ENCODE measurements at regions not wholly inside any gene's neighbourhood (a gene's known extent, or its start where the extent isn't known, plus 50 kb on each side); places are given as distances from the start of the nearest gene placed in this dataset.
"Not testable (repeated sequence)": the region's sequence is repeated elsewhere in the genome, so short reads cannot be mapped to it uniquely, and the experiment has no call there.

DNA sequence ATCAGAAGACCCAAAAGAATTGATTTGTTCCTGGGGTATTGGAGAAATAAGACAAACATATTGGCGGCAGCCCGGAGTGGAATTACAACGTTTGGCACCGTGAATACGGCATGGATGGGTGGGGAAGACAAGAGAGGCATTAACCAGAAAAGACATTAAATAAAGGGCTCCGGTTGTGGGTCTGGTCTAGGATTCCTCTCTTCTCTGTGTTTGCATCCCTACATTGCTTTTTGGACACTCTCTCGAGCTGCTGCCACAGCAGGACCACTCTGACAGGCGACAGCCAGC, 138.7 kb upstream of the PALM2AKAP2 start:
- Histone ChIP-seq H3K27me3 (ENCODE audit: control insufficient read depth, insufficient read depth, low read length) (peaks cover 40% of the 10 kb centered on the region), H3K36me3 (ENCODE audit: control insufficient read depth, insufficient read depth, low read length) (no peaks in the 10 kb centered on the region), H3K4me3 (ENCODE audit: low read depth, low read length) (no peak overlapping the region)
- DNase-seq (ENCODE audit: low read depth), result no peak
- ChIA-PET CTCF (no interaction called here), POLR2A (no interaction called here)
- TF ChIP-seq, protein P1, sequence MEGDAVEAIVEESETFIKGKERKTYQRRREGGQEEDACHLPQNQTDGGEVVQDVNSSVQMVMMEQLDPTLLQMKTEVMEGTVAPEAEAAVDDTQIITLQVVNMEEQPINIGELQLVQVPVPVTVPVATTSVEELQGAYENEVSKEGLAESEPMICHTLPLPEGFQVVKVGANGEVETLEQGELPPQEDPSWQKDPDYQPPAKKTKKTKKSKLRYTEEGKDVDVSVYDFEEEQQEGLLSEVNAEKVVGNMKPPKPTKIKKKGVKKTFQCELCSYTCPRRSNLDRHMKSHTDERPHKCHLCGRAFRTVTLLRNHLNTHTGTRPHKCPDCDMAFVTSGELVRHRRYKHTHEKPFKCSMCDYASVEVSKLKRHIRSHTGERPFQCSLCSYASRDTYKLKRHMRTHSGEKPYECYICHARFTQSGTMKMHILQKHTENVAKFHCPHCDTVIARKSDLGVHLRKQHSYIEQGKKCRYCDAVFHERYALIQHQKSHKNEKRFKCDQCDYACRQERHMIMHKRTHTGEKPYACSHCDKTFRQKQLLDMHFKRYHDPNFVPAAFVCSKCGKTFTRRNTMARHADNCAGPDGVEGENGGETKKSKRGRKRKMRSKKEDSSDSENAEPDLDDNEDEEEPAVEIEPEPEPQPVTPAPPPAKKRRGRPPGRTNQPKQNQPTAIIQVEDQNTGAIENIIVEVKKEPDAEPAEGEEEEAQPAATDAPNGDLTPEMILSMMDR (IDR thresholded peaks at IDR 0.05; ENCODE audit: insufficient read depth, low read depth, low read length), result no peak

DNA sequence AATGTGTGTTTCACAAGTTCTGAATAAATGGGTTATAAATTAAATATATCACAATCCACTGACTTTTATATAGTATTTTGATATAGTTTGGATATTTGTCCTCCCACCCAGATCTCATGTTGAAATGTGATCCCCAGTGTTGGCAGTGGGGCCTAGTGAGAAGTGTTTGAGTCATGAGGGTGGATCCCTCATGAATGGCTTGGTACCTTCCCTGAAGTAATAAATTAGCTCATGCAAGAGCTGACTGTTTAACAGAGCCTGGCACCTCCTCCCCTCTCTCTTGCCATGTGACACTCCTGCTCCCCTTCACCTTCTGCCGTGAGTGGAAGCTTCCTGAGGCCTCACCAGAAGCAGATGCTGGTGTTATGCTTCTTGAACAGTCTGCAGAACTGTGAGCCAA, 127.9 kb upstream of the PALM2AKAP2 start:
- H3K27me3 ChIP-seq (ENCODE audit: control insufficient read depth, insufficient read depth, low read length), result peaks cover 3% of the 10 kb centered on the region
- H3K36me3 ChIP-seq (ENCODE audit: control insufficient read depth, insufficient read depth, low read length), result no peaks in the 10 kb centered on the region
- ChIA-PET CTCF (interaction anchor here (1.5 kb wide), 1 partner anchor 78 kb away, joined by 5 read pairs; no protein-coding TSS in a partner anchor), POLR2A (no interaction called here)
- H3K4me3 ChIP-seq (ENCODE audit: low read depth, low read length), result no peak overlapping the region
- TF ChIP-seq, protein P1 (IDR thresholded peaks at IDR 0.05; ENCODE audit: insufficient read depth, low read depth, low read length), result no peak
- DNase-seq (ENCODE audit: low read depth), result no peak

DNA sequence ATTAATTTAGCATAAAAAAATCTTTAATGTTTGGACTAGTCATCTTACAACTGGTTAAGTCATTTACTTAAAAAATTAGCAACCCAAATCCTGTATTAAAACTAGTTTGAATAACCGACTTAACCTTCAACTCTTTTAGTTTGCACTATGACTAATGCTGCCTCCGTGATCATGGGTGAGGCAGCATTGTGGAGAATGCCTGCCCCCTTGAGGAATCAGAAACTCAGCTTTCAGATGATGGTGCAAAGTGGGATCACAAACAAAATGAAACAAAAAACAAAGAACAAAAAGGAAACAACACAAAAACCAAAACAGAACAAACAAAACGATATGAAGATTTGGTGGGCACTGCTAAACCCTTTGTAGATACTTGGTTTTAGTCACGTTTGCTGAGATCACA, 127.0 kb upstream of the PALM2AKAP2 start:
- Histone ChIP-seq H3K4me3 (ENCODE audit: low read depth, low read length) (no peak overlapping the region), H3K36me3 (ENCODE audit: control insufficient read depth, insufficient read depth, low read length) (no peaks in the 10 kb centered on the region), H3K27me3 (ENCODE audit: control insufficient read depth, insufficient read depth, low read length) (peaks cover 3% of the 10 kb centered on the region)
- POLR2A ChIA-PET, result no interaction called here
- no peak for DNase-seq (ENCODE audit: low read depth)
- TF ChIP-seq, protein P1 (IDR thresholded peaks at IDR 0.05; ENCODE audit: insufficient read depth, low read depth, low read length), result peak; percentile 55
- CTCF ChIA-PET, result interaction anchor here (1.0 to 1.5 kb wide), 2 partner anchors 78 to 88 kb away, joined by 3 to 5 read pairs; no protein-coding TSS in a partner anchor

DNA sequence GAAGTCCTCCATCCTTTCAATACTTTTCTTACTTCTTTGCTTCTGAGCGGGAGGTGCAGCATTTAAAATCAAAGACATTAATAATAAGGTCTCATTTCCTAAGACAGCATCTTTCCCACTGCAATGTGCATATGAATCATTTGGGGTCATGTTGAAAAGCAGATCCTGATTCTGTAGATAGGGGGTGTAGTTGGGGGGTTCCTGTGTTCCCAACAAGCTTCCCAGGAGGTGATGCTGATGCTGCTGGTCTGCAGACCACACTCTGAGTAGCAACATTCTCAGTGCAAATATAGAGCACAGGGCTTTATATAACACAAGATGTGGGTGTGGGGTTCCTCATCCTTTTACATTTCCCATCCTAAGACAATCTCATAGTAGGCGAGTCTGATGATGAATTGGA, 126.5 kb upstream of the PALM2AKAP2 start:
- no peaks in the 10 kb centered on the region for H3K36me3 ChIP-seq (ENCODE audit: control insufficient read depth, insufficient read depth, low read length)
- ChIA-PET CTCF (interaction anchor here (1.0 to 1.5 kb wide), 2 partner anchors 79 to 88 kb away, joined by 3 to 5 read pairs; no protein-coding TSS in a partner anchor), POLR2A (no interaction called here)
- no peak overlapping the region for H3K4me3 ChIP-seq (ENCODE audit: low read depth, low read length)
- no peak for DNase-seq (ENCODE audit: low read depth)
- peaks cover 3% of the 10 kb centered on the region for H3K27me3 ChIP-seq (ENCODE audit: control insufficient read depth, insufficient read depth, low read length)
- TF ChIP-seq, protein P1 (IDR thresholded peaks at IDR 0.05; ENCODE audit: insufficient read depth, low read depth, low read length), result no peak

DNA sequence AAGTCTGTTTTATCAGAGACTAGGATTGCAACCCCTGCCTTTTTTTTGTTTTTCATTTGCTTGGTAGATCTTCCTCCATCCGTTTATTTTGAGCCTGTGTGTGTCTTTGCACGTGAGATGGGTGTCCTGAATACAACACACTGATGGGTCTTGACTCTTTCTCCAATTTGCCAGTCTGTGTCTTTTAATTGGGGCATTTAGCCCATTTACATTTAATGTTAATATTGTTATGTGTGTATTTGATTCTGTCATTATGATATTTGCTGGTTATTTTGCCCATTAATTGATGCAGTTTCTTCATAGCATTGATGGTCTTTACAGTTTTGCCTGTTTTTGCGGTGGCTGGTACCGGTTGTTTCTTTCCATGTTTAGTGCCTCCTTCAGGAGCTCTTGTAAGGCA, 116.0 kb upstream of the PALM2AKAP2 start:
- DNase-seq (ENCODE audit: low read depth); H3K36me3 ChIP-seq (ENCODE audit: control insufficient read depth, insufficient read depth, low read length); POLR2A ChIA-PET; H3K4me3 ChIP-seq (ENCODE audit: low read depth, low read length); H3K27me3 ChIP-seq (ENCODE audit: control insufficient read depth, insufficient read depth, low read length): not testable (repeated sequence)
- CTCF ChIA-PET, result interaction anchor here (1.4 kb wide), 1 partner anchor 10 kb away, joined by 3 read pairs; no protein-coding TSS in a partner anchor

DNA sequence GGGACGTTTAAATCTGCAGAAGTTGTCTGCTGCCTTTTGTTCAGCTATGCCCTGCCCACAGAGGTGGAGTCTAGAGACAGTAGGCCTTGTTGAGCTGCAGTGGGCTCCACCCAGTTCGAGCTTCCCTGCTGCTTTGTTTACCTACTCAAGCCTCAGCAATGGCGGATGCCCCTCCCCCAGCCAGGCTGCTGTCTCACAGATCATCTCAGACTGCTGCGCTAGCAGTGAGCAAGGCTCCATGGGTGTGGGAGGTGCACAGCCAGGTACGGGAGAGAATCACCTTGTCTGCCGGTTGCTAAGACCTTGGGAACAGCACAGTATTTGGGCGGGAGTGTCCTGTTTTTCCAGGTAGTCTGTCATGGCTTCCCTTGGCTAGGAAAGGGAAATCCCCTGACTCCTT, 114.3 kb upstream of the PALM2AKAP2 start:
- H3K36me3 ChIP-seq (ENCODE audit: control insufficient read depth, insufficient read depth, low read length); DNase-seq (ENCODE audit: low read depth); POLR2A ChIA-PET; H3K27me3 ChIP-seq (ENCODE audit: control insufficient read depth, insufficient read depth, low read length); H3K4me3 ChIP-seq (ENCODE audit: low read depth, low read length); CTCF ChIA-PET: not testable (repeated sequence)

All from BJ (cell line).